ENCODE measurements at regions not wholly inside any gene's neighbourhood (a gene's known extent, or its start where the extent isn't known, plus 50 kb on each side); places are given as distances from the start of the nearest gene placed in this dataset.
"Not testable (repeated sequence)": the region's sequence is repeated elsewhere in the genome, so short reads cannot be mapped to it uniquely, and the experiment has no call there.

GRCh38 chr15:66864086-66864830 lies 162.2 kb downstream of the SMAD6 start:
- H3K9me3 ChIP-seq (replicated peaks) = no peaks in the 10 kb centered on the region
- H3K27me3 ChIP-seq (replicated peaks) = no peaks in the 10 kb centered on the region
- DNase-seq (ENCODE audit: low read depth in 1 of 2, low spot score in 2 of 2) = peak in 1 of 2 experiments; percentile 14
- no peak overlapping the region for H3K4me3 ChIP-seq
- H3K4me1 ChIP-seq (replicated peaks) = peaks cover 19% of the 10 kb centered on the region
- H3K36me3 ChIP-seq = peaks cover 19% of the 10 kb centered on the region
- H3K27ac ChIP-seq = no peak overlapping the region

DNA sequence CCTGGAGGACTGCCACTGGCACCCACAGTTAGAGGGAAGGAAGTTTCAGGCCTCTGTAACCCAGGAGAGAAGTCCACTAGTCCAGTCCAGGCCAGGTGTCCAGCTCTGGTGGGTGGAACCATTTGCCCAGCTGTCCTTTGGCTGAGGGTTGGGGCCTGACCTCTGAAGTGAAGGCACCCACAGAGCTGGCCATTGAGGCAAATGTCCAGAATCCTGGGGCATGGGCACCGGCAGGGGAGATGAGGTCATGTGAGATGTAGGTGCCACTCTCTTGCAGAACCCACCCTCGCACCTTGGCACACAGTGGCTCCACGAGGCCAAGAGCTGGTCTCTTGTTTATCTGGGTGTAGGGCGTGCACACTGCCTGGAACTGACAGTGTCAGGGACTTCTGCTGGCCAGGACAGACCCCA lies 162.8 kb downstream of the SMAD6 start:
- H3K27ac ChIP-seq = no peak overlapping the region
- H3K9me3 ChIP-seq (replicated peaks) = no peaks in the 10 kb centered on the region
- no peak overlapping the region for H3K4me3 ChIP-seq
- DNase-seq (ENCODE audit: low read depth in 1 of 2, low spot score in 2 of 2) = peak in 1 of 2 experiments; percentile 29
- H3K27me3 ChIP-seq (replicated peaks) = no peaks in the 10 kb centered on the region
- peaks cover 19% of the 10 kb centered on the region for H3K36me3 ChIP-seq
- peaks cover 19% of the 10 kb centered on the region for H3K4me1 ChIP-seq (replicated peaks)

DNA sequence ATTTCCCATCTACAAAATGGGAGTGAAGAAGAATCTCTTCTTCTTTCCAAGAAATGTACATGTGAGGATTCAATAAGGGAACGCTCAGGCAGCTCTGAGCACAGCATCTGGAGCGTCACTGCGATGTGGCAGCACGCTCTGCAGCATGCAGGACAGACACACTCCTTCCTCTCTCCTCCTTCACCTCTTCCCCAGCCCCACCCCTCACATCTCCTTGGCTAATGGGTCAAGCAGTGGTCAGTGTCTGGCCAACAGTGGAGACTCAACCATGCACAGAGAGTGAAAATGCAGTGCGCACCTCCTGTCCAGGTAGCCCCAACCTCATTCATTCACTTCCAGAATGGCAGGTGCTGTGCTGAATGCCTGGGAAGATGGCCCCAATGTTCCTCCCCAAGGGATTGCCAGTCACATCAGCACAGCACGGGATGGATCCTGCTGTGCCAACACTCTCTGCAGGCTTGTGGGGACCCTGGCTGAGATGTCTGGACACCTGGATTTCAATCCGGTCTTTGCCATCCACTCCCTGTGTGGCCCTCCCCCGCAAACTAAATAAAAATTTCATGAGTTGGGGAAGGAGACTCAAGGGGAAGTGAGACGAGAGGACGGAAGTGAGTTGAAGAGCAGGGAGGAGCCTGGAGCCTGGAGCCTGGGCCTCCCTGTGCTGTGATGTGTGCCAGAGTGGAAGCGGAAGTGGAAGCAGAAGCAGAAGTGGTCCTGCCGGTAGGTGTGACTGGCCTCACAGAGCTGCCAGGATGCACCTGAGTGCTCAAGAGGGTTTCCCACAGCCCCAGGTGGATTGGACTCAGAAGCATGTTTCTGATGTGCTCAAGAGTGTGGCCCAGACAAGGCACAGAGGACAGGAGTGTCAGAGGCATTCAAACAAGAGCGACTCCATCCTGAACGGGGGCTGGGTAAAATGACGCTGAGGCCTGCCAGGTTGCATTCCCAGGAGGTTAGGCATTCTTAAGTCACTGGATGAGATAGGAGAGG lies 163.9 kb downstream of the SMAD6 start:
- H3K27ac ChIP-seq = no peak overlapping the region

GRCh38 chr15:66866656-66867055 lies 164.6 kb downstream of the SMAD6 start:
- H3K4me1 ChIP-seq (replicated peaks) = peaks cover 22% of the 10 kb centered on the region
- DNase-seq (ENCODE audit: low read depth in 1 of 2, low spot score in 2 of 2) = peak in 1 of 2 experiments; percentile 15
- no peak overlapping the region for H3K27ac ChIP-seq
- H3K4me3 ChIP-seq = no peak overlapping the region
- H3K9me3 ChIP-seq (replicated peaks) = no peaks in the 10 kb centered on the region
- H3K27me3 ChIP-seq (replicated peaks) = no peaks in the 10 kb centered on the region
- H3K36me3 ChIP-seq = peaks cover 14% of the 10 kb centered on the region

More for the DNA sequence above, 163.9 kb downstream of the SMAD6 start:
- DNase-seq (ENCODE audit: low read depth in 1 of 2, low spot score in 2 of 2) = peak in 1 of 2 experiments; percentile 27
- H3K4me1 ChIP-seq (replicated peaks) = peaks cover 19% of the 10 kb centered on the region
- H3K9me3 ChIP-seq (replicated peaks) = no peaks in the 10 kb centered on the region
- no peak overlapping the region for H3K4me3 ChIP-seq
- H3K36me3 ChIP-seq = peaks cover 14% of the 10 kb centered on the region
- H3K27me3 ChIP-seq (replicated peaks) = no peaks in the 10 kb centered on the region

DNA sequence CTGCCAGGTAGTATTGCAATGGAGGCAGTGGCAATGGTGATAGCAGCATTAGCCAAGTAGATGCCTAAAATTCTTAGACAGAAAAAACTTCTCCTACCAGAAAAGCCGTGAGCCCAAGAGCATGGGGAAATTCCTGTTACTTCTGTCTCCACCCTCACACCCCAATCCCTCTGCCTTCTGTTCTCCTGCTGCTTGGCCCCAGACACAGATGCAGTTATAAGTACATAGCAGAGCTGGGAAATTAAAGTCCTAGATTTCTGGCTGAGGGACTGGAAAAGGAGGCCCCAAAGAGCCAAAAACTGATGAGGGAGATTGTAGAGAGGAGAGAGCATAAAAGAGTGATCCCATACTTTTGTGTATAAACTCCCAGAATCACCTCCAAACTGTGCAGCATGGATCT lies 166.9 kb downstream of the SMAD6 start:
- no peaks in the 10 kb centered on the region for H3K27me3 ChIP-seq (replicated peaks)
- peaks cover 26% of the 10 kb centered on the region for H3K4me1 ChIP-seq (replicated peaks)
- no peak overlapping the region for H3K27ac ChIP-seq
- DNase-seq (ENCODE audit: low read depth in 1 of 2, low spot score in 2 of 2) = peak in 1 of 2 experiments; percentile 10
- peaks cover 8% of the 10 kb centered on the region for H3K36me3 ChIP-seq
- no peaks in the 10 kb centered on the region for H3K9me3 ChIP-seq (replicated peaks)
- no peak overlapping the region for H3K4me3 ChIP-seq

- Histone ChIP-seq H3K27me3 (replicated peaks) (no peaks in the 10 kb centered on the region), H3K4me1 (replicated peaks) (peaks cover 26% of the 10 kb centered on the region), H3K36me3 (peaks cover 8% of the 10 kb centered on the region), H3K4me3 (no peak overlapping the region), H3K9me3 (replicated peaks) (no peaks in the 10 kb centered on the region), H3K27ac (no peak overlapping the region)
- no peak for DNase-seq (ENCODE audit: low read depth in 1 of 2, low spot score in 2 of 2)
Observed at GRCh38 chr15:66870880-66871388, 168.9 kb downstream of the SMAD6 start.

DNA sequence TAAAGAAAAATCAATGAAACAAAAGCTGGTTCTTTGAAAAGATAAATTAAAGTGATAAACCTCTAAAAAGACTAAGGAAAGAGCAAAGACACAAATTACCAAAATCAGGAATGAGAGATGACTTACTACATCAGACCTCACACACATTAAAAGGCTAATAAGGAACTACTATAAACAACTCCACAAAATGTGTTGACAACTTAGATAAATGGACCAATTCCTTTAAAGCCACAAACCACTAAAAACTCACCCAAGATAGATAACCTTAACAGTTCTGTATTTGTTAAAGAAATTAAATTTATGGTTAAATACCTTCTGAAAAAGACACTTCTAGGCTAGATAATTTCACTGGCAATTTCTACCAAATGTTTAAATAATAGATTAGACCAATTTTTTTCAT lies 170.4 kb downstream of the SMAD6 start:
- no peaks in the 10 kb centered on the region for H3K27me3 ChIP-seq (replicated peaks)
- H3K4me1 ChIP-seq (replicated peaks) = peaks cover 26% of the 10 kb centered on the region
- no peaks in the 10 kb centered on the region for H3K9me3 ChIP-seq (replicated peaks)
- peaks cover 5% of the 10 kb centered on the region; the same call in 1 of the 2 replicates for H3K36me3 ChIP-seq
- DNase-seq (ENCODE audit: low read depth in 1 of 2, low spot score in 2 of 2) = peak in 1 of 2 experiments; percentile 50
- no peak overlapping the region for H3K4me3 ChIP-seq
- no peak overlapping the region for H3K27ac ChIP-seq

DNA sequence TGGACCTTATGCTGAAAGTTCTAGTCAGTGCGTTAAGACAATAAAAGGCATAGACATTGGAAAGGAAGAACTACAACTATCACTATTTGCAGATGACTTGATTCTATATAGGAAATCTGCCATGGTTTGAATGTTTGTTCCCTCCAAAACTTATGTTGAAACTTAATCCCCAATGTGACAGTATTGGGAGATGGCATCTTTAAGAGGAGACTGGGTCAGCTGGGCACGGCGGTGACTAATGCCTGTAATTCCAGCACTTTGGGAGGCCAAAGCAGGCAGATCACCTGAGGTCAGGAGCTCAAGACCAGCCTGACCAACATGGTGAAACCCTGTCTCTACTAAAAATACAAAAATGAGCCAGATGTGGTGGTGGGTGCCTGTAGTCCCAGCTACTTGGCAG lies 171.3 kb downstream of the SMAD6 start:
- H3K27me3 ChIP-seq (replicated peaks); H3K36me3 ChIP-seq; H3K27ac ChIP-seq; H3K4me3 ChIP-seq; H3K9me3 ChIP-seq (replicated peaks): not testable (repeated sequence)
- peak in 1 of 2 experiments; percentile 25 for DNase-seq (ENCODE audit: low read depth in 1 of 2, low spot score in 2 of 2)
- peaks cover 26% of the 10 kb centered on the region for H3K4me1 ChIP-seq (replicated peaks)

DNA sequence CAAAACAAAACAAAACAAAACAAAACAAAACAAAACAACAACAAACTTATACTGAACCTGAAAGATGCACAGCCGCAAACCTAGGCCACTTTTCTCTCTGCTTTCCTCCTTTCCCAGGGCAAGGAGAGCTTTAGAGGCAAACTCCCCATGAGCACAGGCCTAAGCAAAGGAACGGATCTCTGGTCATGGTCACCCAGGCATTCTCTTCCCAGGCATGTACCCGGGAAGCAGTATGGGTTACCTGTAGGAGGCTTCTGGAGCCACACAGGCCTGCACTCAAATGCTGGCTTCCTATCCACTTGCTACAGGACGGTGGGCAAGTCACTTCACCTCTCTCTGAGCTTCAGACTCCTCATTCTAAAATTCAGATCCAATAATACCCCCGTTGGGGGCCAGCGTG lies 171.8 kb downstream of the SMAD6 start:
- Histone ChIP-seq H3K9me3 (replicated peaks) (no peaks in the 10 kb centered on the region), H3K4me3 (no peak overlapping the region), H3K36me3 (peaks cover 5% of the 10 kb centered on the region; the same call in 1 of the 2 replicates), H3K27ac (no peak overlapping the region), H3K4me1 (replicated peaks) (peaks cover 26% of the 10 kb centered on the region), H3K27me3 (replicated peaks) (no peaks in the 10 kb centered on the region)
- peak in 1 of 2 experiments; percentile 22 for DNase-seq (ENCODE audit: low read depth in 1 of 2, low spot score in 2 of 2)

DNA sequence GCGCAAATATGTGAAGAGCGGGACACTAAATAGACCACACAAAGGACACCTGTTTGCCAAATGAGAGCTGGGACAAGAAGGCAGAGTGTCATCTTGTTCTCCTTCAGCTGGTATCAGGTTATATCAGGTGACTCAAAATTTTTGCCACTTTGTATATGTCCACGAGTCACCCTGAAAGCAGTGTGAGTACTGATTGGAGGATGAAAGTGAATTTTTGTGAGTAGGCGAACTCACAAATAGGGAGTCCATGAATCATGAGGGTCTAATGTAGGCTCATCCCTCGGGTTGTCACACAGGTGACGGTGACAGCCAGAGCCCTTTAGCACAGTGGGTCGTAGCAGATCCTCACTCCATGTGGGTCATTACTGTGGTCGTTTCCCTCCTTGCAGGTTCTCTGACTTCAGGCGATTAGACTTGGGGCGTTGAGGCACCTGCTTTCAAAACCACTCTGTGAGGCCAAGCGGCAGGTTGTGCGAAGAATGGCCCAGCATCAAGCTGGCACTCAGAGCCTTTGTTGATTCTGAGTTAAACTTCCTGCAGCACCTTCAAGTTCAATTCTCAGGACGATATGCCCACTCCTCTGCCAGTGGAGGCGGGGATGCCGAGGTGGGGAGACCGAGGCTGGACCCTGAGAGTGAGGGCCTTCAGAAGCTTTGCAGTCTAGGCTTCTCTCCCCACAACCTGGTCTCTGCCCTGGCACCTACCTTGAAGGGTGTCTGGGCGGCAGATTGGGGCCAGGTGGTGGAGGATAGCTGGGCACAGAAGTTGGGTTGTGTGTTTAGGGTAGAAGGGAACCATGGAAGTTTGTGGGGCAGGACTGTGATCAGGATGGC lies 173.8 kb downstream of the SMAD6 start:
- peak in 1 of 2 experiments; percentile 39 for DNase-seq (ENCODE audit: low read depth in 1 of 2, low spot score in 2 of 2)
- no peaks in the 10 kb centered on the region for H3K9me3 ChIP-seq (replicated peaks)
- no peak overlapping the region for H3K27ac ChIP-seq
- peaks cover 28% of the 10 kb centered on the region for H3K4me1 ChIP-seq (replicated peaks)
- H3K4me3 ChIP-seq = no peak overlapping the region
- H3K36me3 ChIP-seq = peaks cover 5% of the 10 kb centered on the region; the same call in 1 of the 2 replicates
- no peaks in the 10 kb centered on the region for H3K27me3 ChIP-seq (replicated peaks)

DNA sequence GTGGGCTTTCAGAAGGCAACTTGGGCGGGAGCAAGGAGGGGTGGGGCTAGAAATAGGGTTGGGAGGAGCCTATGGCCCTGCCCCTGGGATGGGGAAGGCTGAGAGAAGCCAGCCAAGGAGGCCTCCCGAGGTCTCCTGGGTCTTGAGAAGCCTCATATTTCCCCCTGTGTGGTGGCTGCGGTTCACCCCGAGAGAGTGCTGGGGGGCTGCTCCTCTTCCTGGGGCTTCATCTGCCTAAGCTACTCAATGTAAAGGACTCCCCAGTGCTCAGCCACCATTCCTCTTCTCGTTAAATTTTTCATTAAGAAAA lies 174.3 kb downstream of the SMAD6 start:
- Histone ChIP-seq H3K27ac (no peak overlapping the region), H3K4me3 (no peak overlapping the region), H3K4me1 (replicated peaks) (peaks cover 33% of the 10 kb centered on the region), H3K36me3 (peaks cover 5% of the 10 kb centered on the region; the same call in 1 of the 2 replicates), H3K27me3 (replicated peaks) (no peaks in the 10 kb centered on the region), H3K9me3 (replicated peaks) (no peaks in the 10 kb centered on the region)
- no peak for DNase-seq (ENCODE audit: low read depth in 1 of 2, low spot score in 2 of 2)

GRCh38 chr15:66876731-66877476 lies 174.9 kb downstream of the SMAD6 start:
- Histone ChIP-seq H3K4me3 (no peak overlapping the region), H3K36me3 (peaks cover 5% of the 10 kb centered on the region), H3K27ac (no peak overlapping the region), H3K9me3 (replicated peaks) (no peaks in the 10 kb centered on the region), H3K27me3 (replicated peaks) (no peaks in the 10 kb centered on the region), H3K4me1 (replicated peaks) (peaks cover 33% of the 10 kb centered on the region)
- DNase-seq (ENCODE audit: low read depth in 1 of 2, low spot score in 2 of 2) = peak in 1 of 2 experiments; percentile 29

Measured in SJSA1 (cell line).